GM12878 (cell line): ENCODE measurements at regions not wholly inside any gene's neighbourhood (a gene's known extent, or its start where the extent isn't known, plus 50 kb on each side); places are given as distances from the start of the nearest gene placed in this dataset.

Experiments
- ATAC-seq: fragments of 200-7000 bp; cut with Tn5 transposase; 3 replicates; pipeline ENCODE4 v1.9.1; 2020; ENCODE audit warnings: mild to moderate bottlenecking, moderate library complexity
- BruUV-seq: library from RNA; stranded (reverse); fragments of 400-500 nt; replicated peaks from 2 replicates; lab custom pipeline; 2021; lab: Mats Ljungman, UMichigan
- CTCF ChIA-PET: fragments of 300-600 bp; sonication (Branson Sonifier 250); formaldehyde crosslinking; extraction: SDS; loops from one replicate; lab custom pipeline; 2021; ENCODE audit warnings: inconsistent platforms; lab: Yijun Ruan, JAX
- POLR2A ChIA-PET: fragments of 350-600 bp; formaldehyde crosslinking; extraction: SDS; loops from one replicate; lab custom pipeline; 2021; ENCODE audit warnings: inconsistent platforms; lab: Charles Lee
- RAD21 ChIA-PET: fragments of 300-600 bp; sonication (Branson Sonifier 250); formaldehyde crosslinking; loops from one replicate; lab custom pipeline; 2023; ENCODE audit warnings: antibody characterized with exemption; ENCODE audit not compliant: unreplicated experiment; lab: Charles Lee
- SMC1A ChIA-PET: fragments of 300-600 bp; sonication (Branson Sonifier 250); formaldehyde crosslinking; loops from one replicate; lab custom pipeline; 2023; ENCODE audit not compliant: unreplicated experiment, uncharacterized antibody; lab: Charles Lee
- DNase-seq: peaks from one replicate; pipeline ENCODE4 v3.0.0-alpha.2; 2011; ENCODE audit warnings: low read depth, low spot score
- FAIRE-seq: peaks from 3 replicates; lab custom pipeline; 2011; peaks lifted over from hg19 to GRCh38; lab: Jason Lieb, UNC
- H2AFZ ChIP-seq: 2 replicates; pipeline ENCODE4 v1.6.0; 2011; ENCODE audit warnings: low read depth, low read length, control low read depth; ENCODE audit not compliant: control insufficient read depth
- H3K27ac ChIP-seq: 2 replicates; pipeline ENCODE4 v1.5.1; 2011; ENCODE audit warnings: control low read depth; ENCODE audit not compliant: control insufficient read depth, insufficient read depth
- H3K27me3 ChIP-seq, 2 experiments: replicated peaks in 1 of 2; 2 replicates each; pipeline versions ENCODE4 v1.6.0 to v1.6.1; 2011; ENCODE audit warnings: low read length in 1 of 2; ENCODE audit not compliant: control insufficient read depth in 2 of 2, insufficient read depth in 2 of 2
- H3K36me3 ChIP-seq, 2 experiments: 2 replicates each; pipeline ENCODE4 v1.5.1; 2011; ENCODE audit warnings: low read length in 1 of 2; ENCODE audit not compliant: control insufficient read depth in 2 of 2, insufficient read depth in 2 of 2
- H3K4me1 ChIP-seq: 2 replicates; pipeline ENCODE4 v1.6.1; 2011; ENCODE audit warnings: mild to moderate bottlenecking, low read length, moderate library complexity, mixed read lengths; ENCODE audit not compliant: control insufficient read depth, insufficient read depth
- H3K4me2 ChIP-seq: 2 replicates; pipeline ENCODE4 v1.6.0; 2011; ENCODE audit warnings: control low read depth; ENCODE audit not compliant: control insufficient read depth, insufficient read depth
- H3K4me3 ChIP-seq: fragments of 200-600 bp; sonication (generic); 2 replicates; pipeline ENCODE4 v1.5.1; 2016
- H3K79me2 ChIP-seq: 2 replicates; pipeline ENCODE4 v1.6.0; 2011; ENCODE audit warnings: low read length; ENCODE audit not compliant: control insufficient read depth, insufficient read depth
- H3K9ac ChIP-seq: 2 replicates; pipeline ENCODE4 v1.8.0; 2011; ENCODE audit warnings: low read length, control low read depth, mixed read lengths; ENCODE audit not compliant: control insufficient read depth, insufficient read depth
- H3K9me3 ChIP-seq: replicated peaks from 3 replicates; pipeline ENCODE4 v1.5.1; 2011; ENCODE audit warnings: mild to moderate bottlenecking, low read length; ENCODE audit not compliant: control insufficient read depth, insufficient read depth
- H4K20me1 ChIP-seq: 2 replicates; pipeline ENCODE4 v1.6.0; 2011; ENCODE audit not compliant: control insufficient read depth, insufficient read depth
- ASH2L ChIP-seq: fragments of 300-600, 200-600 bp; sonication (generic); IDR thresholded peaks from 2 replicates; pipeline ENCODE4 v1.6.1; 2017; ENCODE audit warnings: low read depth, mild to moderate bottlenecking, borderline replicate concordance
- BACH1 ChIP-seq: fragments of 450-650 bp; IDR thresholded peaks from 2 replicates; pipeline ENCODE4 v1.6.1; 2017; ENCODE audit warnings: mild to moderate bottlenecking, borderline replicate concordance
- BRCA1 ChIP-seq: IDR thresholded peaks from 2 replicates; pipeline ENCODE4 v1.6.1; 2011; ENCODE audit warnings: low read depth, low read length, improper control_type of control experiment
- CHD1 ChIP-seq: IDR thresholded peaks from 2 replicates; pipeline ENCODE4 v1.6.1; 2012; ENCODE audit warnings: low read depth, low read length, improper control_type of control experiment
- DPF2 ChIP-seq: fragments of 450-650 bp; IDR thresholded peaks from 2 replicates; pipeline ENCODE4 v1.6.1; 2017; ENCODE audit warnings: mild to moderate bottlenecking
- EP300 ChIP-seq, 2 experiments: fragments of 150-350 bp in 1 of 2; IDR thresholded peaks; 2 replicates each; pipeline ENCODE4 v1.6.1; 2011 to 2012; ENCODE audit warnings: low read depth in 2 of 2, low read length in 2 of 2, borderline replicate concordance in 1 of 2, improper control_type of control experiment in 1 of 2, inconsistent platforms in 1 of 2; ENCODE audit not compliant: control insufficient read depth in 1 of 2
- IKZF1 ChIP-seq: fragments of 450-650 bp; conservative IDR thresholded peaks from 2 replicates; pipeline ENCODE4 v1.6.1; 2017; ENCODE audit warnings: antibody characterized with exemption, mild to moderate bottlenecking
- POLR2AphosphoS5 ChIP-seq: IDR thresholded peaks from 2 replicates; pipeline ENCODE4 v1.6.1; 2011; ENCODE audit warnings: mild to moderate bottlenecking, low read length, inconsistent platforms
- RAD51 ChIP-seq: fragments of 450-650 bp; IDR thresholded peaks from 2 replicates; pipeline ENCODE4 v1.6.1; 2016; ENCODE audit warnings: moderate library complexity, mild to moderate bottlenecking, inconsistent platforms
- ZBTB33 ChIP-seq: fragments of 450-650 bp; IDR thresholded peaks from 2 replicates; pipeline ENCODE4 v1.6.1; 2017; ENCODE audit warnings: mild to moderate bottlenecking
- ZNF217 ChIP-seq: fragments of 450-650 bp; IDR thresholded peaks from 2 replicates; pipeline ENCODE4 v1.6.1; 2017; ENCODE audit warnings: antibody characterized with exemption, mild to moderate bottlenecking
- ZNF384 ChIP-seq: IDR thresholded peaks from 2 replicates; pipeline ENCODE4 v1.6.1; 2012; ENCODE audit warnings: low read depth, mild to moderate bottlenecking, low read length, improper control_type of control experiment, borderline replicate concordance
- WGBS: methylation state at CpG from one replicate; pipeline ENCODE4 v1.1.6; 2016; ENCODE audit warnings: low lambda C conversion rate; ENCODE audit not compliant: insufficient replicate concordance, insufficient coverage; ENCODE audit errors: missing lambda C conversion rate; 5-methylcytosine and 5-hydroxymethylcytosine counted together
- in situ Hi-C: fragments of 300-500 bp; cut with MboI; formaldehyde crosslinking; loops from 9 replicates; pipeline ENCODE4 v1.14.3; 2018; ENCODE audit warnings: mixed read lengths
- intact Hi-C: fragments of 100-400 bp; cut with micrococcal nuclease; formaldehyde crosslinking; loops from one replicate; pipeline ENCODE4 v1.14.2; 2022; ENCODE audit not compliant: unreplicated experiment

GRCh38 chr1:237999426-238000052 lies 108.8 kb upstream of the ZP4 start (continued):
- TF ChIP-seq ZBTB33, result no peak
- no peak; the same call in 1 of the 2 replicates for TF ChIP-seq DPF2
- no peak for TF ChIP-seq CHD1
- peak; percentile 54; the same call in 1 of the 2 replicates for TF ChIP-seq ZNF217
- no peak for TF ChIP-seq RAD51
- no peak for TF ChIP-seq POLR2AphosphoS5
- TF ChIP-seq IKZF1, result 0 out of 2 replicates have a peak, but pooled peaks have one; percentile 17
- TF ChIP-seq, all 136 proteins: peak for 4

GRCh38 chr1:237998581-237998980 lies 107.9 kb upstream of the ZP4 start:
- BruUV-seq, result no TSS peak
- TF ChIP-seq EP300 (IDR thresholded peaks at IDR 0.05; ENCODE audit: borderline replicate concordance in 1 of 2, control insufficient read depth in 1 of 2, low read depth in 2 of 2, low read length in 2 of 2), result no peak
- TF ChIP-seq BRCA1, result no peak
- no peak for TF ChIP-seq ZNF384
- TF ChIP-seq ASH2L, result no peak
- TF ChIP-seq ZBTB33, result no peak
- TF ChIP-seq BACH1, result no peak
- Histone ChIP-seq H3K27ac (no peak overlapping the region), H3K36me3 (no peaks in the 10 kb centered on the region), H3K4me3 (no peak overlapping the region), H4K20me1 (no peaks in the 10 kb centered on the region), H3K4me2 (no peak overlapping the region), H3K27me3 (no peaks in the 10 kb centered on the region), H3K79me2 (no peaks in the 10 kb centered on the region), H3K9me3 (no peaks in the 10 kb centered on the region), H2AFZ (no peak overlapping the region), H3K4me1 (no peaks in the 10 kb centered on the region), H3K9ac (no peak overlapping the region)
- DNase-seq (no peak), FAIRE-seq (no peak), ATAC-seq (no peak)
- ChIA-PET RAD21 (no interaction called here), POLR2A (interaction anchor here (0.5 to 0.7 kb wide), 2 partner anchors 26 to 74 kb away, joined by 3 read pairs; no protein-coding TSS in a partner anchor), CTCF (interaction anchor here (2.0 kb wide), 1 partner anchor 11 kb away, joined by 6 read pairs; no protein-coding TSS in a partner anchor), SMC1A (interaction anchor here (0.9 to 2.3 kb wide), 3 partner anchors 11 to 64 kb away, joined by 3 to 8 read pairs (median 3); no protein-coding TSS in a partner anchor)
- intact Hi-C loops, result no loop called here
- 41% methylated on average over 4 of the region's 4 CpGs for WGBS
- in situ Hi-C loops, result no loop called here
